K562 (cell line): ENCODE measurements at regions not wholly inside any gene's neighbourhood (a gene's known extent, or its start where the extent isn't known, plus 50 kb on each side); places are given as distances from the start of the nearest gene placed in this dataset.

ENCODE experiments used
- ARID3A ChIP-seq: IDR thresholded peaks from 2 replicates; pipeline ENCODE4 v1.6.1; 2012; ENCODE audit warnings: low read depth, low read length, improper control_type of control experiment, borderline replicate concordance
- ARID4B ChIP-seq: sonication (generic); formaldehyde crosslinking; IDR thresholded peaks from 2 replicates; pipeline ENCODE4 v1.8.0; 2022; ENCODE audit warnings: mild to moderate bottlenecking, missing genetic modification reagents
- ELK1 ChIP-seq: sonication (generic); formaldehyde crosslinking; IDR thresholded peaks from 2 replicates; pipeline ENCODE4 v1.8.1; 2022; ENCODE audit warnings: missing genetic modification reagents
- EZH2 ChIP-seq: IDR thresholded peaks from 2 replicates; pipeline ENCODE4 v1.6.1; 2012; ENCODE audit warnings: low read depth, mild to moderate bottlenecking, inconsistent platforms, low read length, borderline replicate concordance
- JUNB ChIP-seq: fragments of 450-650 bp; formaldehyde crosslinking; conservative IDR thresholded peaks from 2 replicates; pipeline ENCODE4 v1.4.0; 2020; ENCODE audit warnings: mild to moderate bottlenecking
- RBM39 ChIP-seq: fragments of 200-400 bp; formaldehyde crosslinking; optimal IDR thresholded peaks from 2 replicates; pipeline ENCODE3; 2018; ENCODE audit warnings: low read depth, low read length
- TSHZ1 ChIP-seq: fragments of 250-450 bp; sonication (Bioruptor Pico); IDR thresholded peaks from 2 replicates; pipeline ENCODE4 v1.4.0; 2020; ENCODE audit warnings: mild to moderate bottlenecking, moderate library complexity
- ZNF239 ChIP-seq: fragments of 250-450 bp; sonication (Bioruptor Pico); IDR thresholded peaks from 2 replicates; pipeline ENCODE4 v1.4.0; 2020; ENCODE audit warnings: mild to moderate bottlenecking
- ZNF57 ChIP-seq: fragments of 450-650 bp; formaldehyde crosslinking; IDR thresholded peaks from 2 replicates; pipeline ENCODE4 v1.4.0; 2020; ENCODE audit warnings: mild to moderate bottlenecking, moderate library complexity

- TF ChIP-seq EZH2 = no peak
- TF ChIP-seq ELK1 (CRISPR knock-in tag) = no peak
- TF ChIP-seq ZNF239 (CRISPR knock-in tag) = no peak
- TF ChIP-seq JUNB = no peak
- no peak for TF ChIP-seq RBM39
- TF ChIP-seq TSHZ1 (CRISPR knock-in tag) = no peak
- TF ChIP-seq ARID4B = no peak
- TF ChIP-seq ARID3A = no peak
- no peak for TF ChIP-seq ZNF57 (CRISPR knock-in tag)
Measured at GRCh38 chr12:68400226-68400829, 68.2 kb upstream of the MDM1 start.
